HepG2 (cell line): ENCODE measurements at regions not wholly inside any gene's neighbourhood (a gene's known extent, or its start where the extent isn't known, plus 50 kb on each side); places are given as distances from the start of the nearest gene placed in this dataset.

Source experiments
- CREM ChIP-seq, 2 experiments: sonication (generic) in 1 of 2; formaldehyde crosslinking in 1 of 2; IDR thresholded peaks; 2 replicates each; pipeline versions ENCODE4 v1.4.0 to v1.6.1; 2016 to 2020; ENCODE audit warnings: antibody characterized with exemption in 1 of 2, mild to moderate bottlenecking in 1 of 2, missing genetic modification reagents in 1 of 2
- FOXA1 ChIP-seq, 2 experiments: fragments of 450-650 bp in 1 of 2; sonication (generic) in 1 of 2; formaldehyde crosslinking in 1 of 2; IDR thresholded peaks; 2 replicates each; pipeline versions ENCODE4 v1.4.0 to v1.6.1; 2016 to 2020; ENCODE audit warnings: missing genetic modification reagents in 1 of 2
- FOXK2 ChIP-seq: fragments of 450-650 bp; IDR thresholded peaks from 2 replicates; pipeline ENCODE4 v1.6.1; 2016
- FOXM1 ChIP-seq: sonication (generic); formaldehyde crosslinking; IDR thresholded peaks from 2 replicates; pipeline ENCODE4 v1.5.0; 2020; ENCODE audit warnings: missing genetic modification reagents
- HOXA5 ChIP-seq: sonication (generic); formaldehyde crosslinking; IDR thresholded peaks from 2 replicates; pipeline ENCODE4 v1.4.0; 2020; ENCODE audit warnings: missing genetic modification reagents
- IKZF1 ChIP-seq: fragments of 450-650 bp; IDR thresholded peaks from 2 replicates; pipeline ENCODE4 v1.7.1; 2016
- MNT ChIP-seq: fragments of 450-650 bp; IDR thresholded peaks from 2 replicates; pipeline ENCODE4 v1.6.1; 2016
- NFRKB ChIP-seq: fragments of 450-650 bp; IDR thresholded peaks from 2 replicates; pipeline ENCODE4 v1.6.1; 2017
- SIN3B ChIP-seq: fragments of 150-350 bp; IDR thresholded peaks from 2 replicates; pipeline ENCODE4 v1.6.1; 2014; ENCODE audit warnings: low read length
- SMYD3 ChIP-seq: sonication (generic); formaldehyde crosslinking; IDR thresholded peaks from 2 replicates; pipeline ENCODE4 v1.8.1; 2023; ENCODE audit warnings: mild to moderate bottlenecking, missing genetic modification reagents
- ZBTB40 ChIP-seq, 2 experiments: fragments of 450-650 bp in 1 of 2; sonication (generic) in 1 of 2; formaldehyde crosslinking in 1 of 2; IDR thresholded peaks; 2 replicates each; pipeline versions ENCODE4 v1.6.1 to v1.8.0; 2016 to 2022; ENCODE audit warnings: antibody characterized with exemption in 1 of 2, mild to moderate bottlenecking in 1 of 2, missing genetic modification reagents in 1 of 2
- ZHX1 ChIP-seq: sonication (generic); formaldehyde crosslinking; IDR thresholded peaks from 2 replicates; pipeline ENCODE4 v1.8.1; 2022; ENCODE audit warnings: low read depth, mild to moderate bottlenecking, missing genetic modification reagents
- ZNF367 ChIP-seq: sonication (generic); formaldehyde crosslinking; IDR thresholded peaks from 2 replicates; pipeline ENCODE4 v1.4.0; 2020; ENCODE audit warnings: missing genetic modification reagents, borderline replicate concordance
- ZNF563 ChIP-seq: sonication (generic); formaldehyde crosslinking; IDR thresholded peaks from 2 replicates; pipeline ENCODE4 v1.8.0; 2022; ENCODE audit warnings: mild to moderate bottlenecking, moderate library complexity, missing genetic modification reagents
- ZNF644 ChIP-seq: IDR thresholded peaks from 2 replicates; pipeline ENCODE4 v1.6.1; 2016; ENCODE audit warnings: low read depth
- ZSCAN20 ChIP-seq: sonication (generic); formaldehyde crosslinking; IDR thresholded peaks from 2 replicates; pipeline ENCODE4 v1.4.0; 2020; ENCODE audit warnings: missing genetic modification reagents, mild to moderate bottlenecking, borderline replicate concordance

GRCh38 chr20:57038608-57039440 is 227.6 kb downstream of the BMP7 start (continued):
- TF ChIP-seq CREM (IDR thresholded peaks at IDR 0.05) (no peak), CREM (CRISPR knock-in tag; IDR thresholded peaks at IDR 0.05) (no peak), ZHX1 (CRISPR knock-in tag) (no peak), FOXK2 (peak; percentile 62), ZNF644 (no peak), SIN3B (no peak), FOXA1 (IDR thresholded peaks at IDR 0.05) (peak; percentile 66), FOXA1 (CRISPR knock-in tag; IDR thresholded peaks at IDR 0.05) (no peak), NFRKB (peak; percentile 45; the same call in 1 of the 2 replicates), IKZF1 (peak; percentile 98; the same call in 1 of the 2 replicates), ZNF563 (CRISPR knock-in tag) (no peak), ZNF367 (no peak), SMYD3 (CRISPR knock-in tag) (no peak), MNT (peak; percentile 16; the same call in 1 of the 2 replicates), HOXA5 (no peak), ZSCAN20 (CRISPR knock-in tag) (no peak), ZBTB40 (IDR thresholded peaks at IDR 0.05) (peak; percentile 33; the same call in 1 of the 2 replicates), ZBTB40 (CRISPR knock-in tag; IDR thresholded peaks at IDR 0.05) (no peak), FOXM1 (CRISPR knock-in tag) (no peak)
